H1 (cell line): ENCODE measurements at regions not wholly inside any gene's neighbourhood (a gene's known extent, or its start where the extent isn't known, plus 50 kb on each side); places are given as distances from the start of the nearest gene placed in this dataset.

Source experiments
- CTCF ChIA-PET: fragments of 300-600 bp; sonication (Branson Sonifier 250); formaldehyde crosslinking; loops from one replicate; lab custom pipeline; 2021; ENCODE audit not compliant: partially characterized antibody; lab: Charles Lee
- POLR2A ChIA-PET: fragments of 300-600 bp; sonication (Branson Sonifier 250); formaldehyde crosslinking; loops from one replicate; lab custom pipeline; 2021; ENCODE audit warnings: inconsistent platforms; ENCODE audit not compliant: partially characterized antibody; lab: Charles Lee
- DNase-seq, 2 experiments: peaks; one replicate each; pipeline versions ENCODE4 v3.0.0 to v3.0.0-alpha.2; 2010 to 2022; ENCODE audit warnings: low spot score in 2 of 2, low read depth in 1 of 2, mixed read lengths in 1 of 2
- FAIRE-seq: peaks from 2 replicates; lab custom pipeline; 2011; peaks lifted over from hg19 to GRCh38; lab: Jason Lieb, UNC
- H2AFZ ChIP-seq: 2 replicates; pipeline ENCODE4 v1.8.1; 2012; ENCODE audit warnings: low read length, inconsistent platforms
- H2AK5ac ChIP-seq: 2 replicates; pipeline ENCODE4 v1.6.1; 2013; ENCODE audit warnings: low read depth, low read length
- H2BK120ac ChIP-seq: replicated peaks from 2 replicates; pipeline ENCODE3; 2013; ENCODE audit warnings: low read depth, low read length, inconsistent platforms
- H2BK12ac ChIP-seq: 2 replicates; pipeline ENCODE4 v1.6.1; 2013; ENCODE audit warnings: low read depth, low read length
- H2BK15ac ChIP-seq: 2 replicates; pipeline ENCODE4 v1.6.1; 2013; ENCODE audit warnings: low read length
- H2BK20ac ChIP-seq: 2 replicates; pipeline ENCODE4 v1.6.1; 2013; ENCODE audit warnings: low read length
- H2BK5ac ChIP-seq: 2 replicates; pipeline ENCODE4 v1.6.1; 2013; ENCODE audit warnings: low read depth, low read length
- H3K14ac ChIP-seq: 2 replicates; pipeline ENCODE4 v1.6.1; 2013; ENCODE audit warnings: inconsistent platforms; ENCODE audit not compliant: insufficient read length
- H3K18ac ChIP-seq: 2 replicates; pipeline ENCODE4 v1.6.1; 2013; ENCODE audit warnings: low read length; ENCODE audit errors: extremely low read depth
- H3K23ac ChIP-seq: 2 replicates; pipeline ENCODE4 v1.6.1; 2013; ENCODE audit warnings: inconsistent platforms; ENCODE audit not compliant: insufficient read length
- H3K23me2 ChIP-seq: 2 replicates; pipeline ENCODE4 v1.6.1; 2013; ENCODE audit warnings: low read depth, low read length
- H3K27ac ChIP-seq: 2 replicates; pipeline ENCODE4 v1.6.1; 2011; ENCODE audit warnings: low read depth, low read length, inconsistent platforms
- H3K27me3 ChIP-seq, 4 experiments: replicated peaks in 1 of 4; 1 replicate in 1 of 4; 2 replicates in 3 of 4; pipeline versions ENCODE4 v1.6.1 to v1.8.1; 2011 to 2013; ENCODE audit warnings: low read length in 3 of 4, mild to moderate bottlenecking in 3 of 4, inconsistent platforms in 2 of 4, mixed read lengths in 2 of 4, moderate library complexity in 1 of 4; ENCODE audit not compliant: control insufficient read depth in 3 of 4, insufficient read depth in 3 of 4; ENCODE audit errors: extremely low read depth in 1 of 4
- H3K36me3 ChIP-seq, 4 experiments: 2 replicates each; pipeline versions ENCODE4 v1.6.1 to v1.8.1; 2011 to 2013; ENCODE audit warnings: mild to moderate bottlenecking in 4 of 4, low read length in 3 of 4, moderate library complexity in 2 of 4, control low read depth in 1 of 4, inconsistent platforms in 1 of 4; ENCODE audit not compliant: insufficient read depth in 4 of 4, control insufficient read depth in 2 of 4
- H3K4ac ChIP-seq: replicated peaks from 2 replicates; pipeline ENCODE3; 2013; ENCODE audit warnings: low read length, low read depth, mixed read lengths, inconsistent platforms; ENCODE audit not compliant: insufficient read length
- H3K4me1 ChIP-seq, 4 experiments: replicated peaks in 1 of 4; 1 replicate in 1 of 4; 2 replicates in 3 of 4; pipeline versions ENCODE4 v1.6.1 to v1.8.1; 2011 to 2013; ENCODE audit warnings: low read length in 3 of 4, inconsistent platforms in 2 of 4, mixed read lengths in 1 of 4; ENCODE audit not compliant: insufficient read depth in 4 of 4, control insufficient read depth in 3 of 4
- H3K4me2 ChIP-seq, 2 experiments: 2 replicates each; pipeline versions ENCODE4 v1.6.1 to v1.8.1; 2011 to 2013; ENCODE audit warnings: low read depth in 2 of 2, low read length in 2 of 2, control low read depth in 1 of 2, inconsistent platforms in 1 of 2, mild to moderate bottlenecking in 1 of 2; ENCODE audit not compliant: insufficient read depth in 1 of 2
- H3K4me3 ChIP-seq, 4 experiments: fragments of 200-600, 300-600 bp in 1 of 4; sonication (generic), shearing (Covaris generic), sonication (Bioruptor Twin) in 1 of 4; 2 replicates each; pipeline versions ENCODE4 v1.5.1 to v1.8.1; 2011 to 2016; ENCODE audit warnings: low read length in 4 of 4, low read depth in 3 of 4, control low read depth in 2 of 4, inconsistent platforms in 2 of 4, mild to moderate bottlenecking in 2 of 4, mixed read lengths in 1 of 4, moderate library complexity in 1 of 4; ENCODE audit not compliant: insufficient read depth in 2 of 4; ENCODE audit errors: extremely low read depth in 1 of 4
- H3K56ac ChIP-seq: replicated peaks from 2 replicates; pipeline ENCODE3; 2013; ENCODE audit warnings: low read depth, mild to moderate bottlenecking, mixed read lengths, low read length, inconsistent platforms; ENCODE audit not compliant: insufficient read length
- H3K79me1 ChIP-seq: 2 replicates; pipeline ENCODE4 v1.6.1; 2013; ENCODE audit warnings: low read depth, low read length, control low read depth
- H3K79me2 ChIP-seq, 2 experiments: 2 replicates each; pipeline versions ENCODE4 v1.6.1 to v1.8.1; 2012 to 2013; ENCODE audit warnings: low read length in 2 of 2, mild to moderate bottlenecking in 2 of 2, inconsistent platforms in 1 of 2; ENCODE audit not compliant: insufficient read depth in 2 of 2, control insufficient read depth in 1 of 2
- H3K9ac ChIP-seq, 4 experiments: replicated peaks in 1 of 4; 1 replicate in 1 of 4; 2 replicates in 3 of 4; pipeline versions ENCODE4 v1.6.1 to v1.8.1; 2011 to 2013; ENCODE audit warnings: low read depth in 3 of 4, low read length in 3 of 4, control low read depth in 2 of 4, mild to moderate bottlenecking in 2 of 4, moderate library complexity in 2 of 4, inconsistent platforms in 1 of 4; ENCODE audit errors: extremely low read depth in 1 of 4
- H3K9me3 ChIP-seq, 2 experiments: 2 replicates each; pipeline versions ENCODE4 v1.6.1 to v1.8.1; 2012 to 2013; ENCODE audit warnings: mild to moderate bottlenecking in 2 of 2, moderate library complexity in 2 of 2, control low read depth in 1 of 2, inconsistent platforms in 1 of 2, low read depth in 1 of 2, low read length in 1 of 2, mixed read lengths in 1 of 2; ENCODE audit not compliant: insufficient read depth in 2 of 2
- H4K20me1 ChIP-seq, 2 experiments: replicated peaks in 1 of 2; 2 replicates each; pipeline versions ENCODE3 to v1.8.1; 2011 to 2013; ENCODE audit warnings: inconsistent platforms in 2 of 2, low read length in 2 of 2, mild to moderate bottlenecking in 1 of 2; ENCODE audit not compliant: insufficient read depth in 2 of 2, control insufficient read depth in 1 of 2
- H4K5ac ChIP-seq: 2 replicates; pipeline ENCODE4 v1.6.1; 2013; ENCODE audit warnings: low read length, low read depth, mixed read lengths, inconsistent platforms; ENCODE audit not compliant: insufficient read length
- H4K8ac ChIP-seq: 2 replicates; pipeline ENCODE4 v1.8.0; 2013; ENCODE audit warnings: mild to moderate bottlenecking, moderate library complexity, low read length, inconsistent platforms; ENCODE audit not compliant: insufficient read depth; ENCODE audit errors: extremely low read depth
- H4K91ac ChIP-seq: replicated peaks from 2 replicates; pipeline ENCODE3; 2013; ENCODE audit warnings: low read length, mixed read lengths, inconsistent platforms; ENCODE audit not compliant: insufficient read length
- ASH2L ChIP-seq: fragments of 200-600, 300-600 bp; sonication (generic); IDR thresholded peaks from one replicate; pipeline ENCODE4 v1.7.1; 2017; ENCODE audit warnings: low read length
- GABPA ChIP-seq: IDR thresholded peaks from 2 replicates; pipeline ENCODE4 v1.6.1; 2011; ENCODE audit warnings: mild to moderate bottlenecking, low read length, moderate library complexity, borderline replicate concordance; ENCODE audit not compliant: insufficient read depth
- HDAC6 ChIP-seq: IDR thresholded peaks from one replicate; pipeline ENCODE4 v1.7.1; 2012; ENCODE audit warnings: low read depth, mild to moderate bottlenecking, inconsistent platforms, low read length, moderate library complexity
- MAX ChIP-seq: IDR thresholded peaks from 2 replicates; pipeline ENCODE4 v1.6.1; 2012; ENCODE audit warnings: inconsistent platforms
- NANOG ChIP-seq: IDR thresholded peaks from 2 replicates; pipeline ENCODE4 v1.6.1; 2011; ENCODE audit warnings: low read length, low read depth, mild to moderate bottlenecking, inconsistent platforms; ENCODE audit not compliant: insufficient read depth, poor library complexity, severe bottlenecking
- POLR2A ChIP-seq, 2 experiments: IDR thresholded peaks; 1 replicate in 1 of 2; 2 replicates in 1 of 2; pipeline ENCODE4 v1.6.1; 2011; ENCODE audit warnings: low read depth in 2 of 2, low read length in 2 of 2, mild to moderate bottlenecking in 2 of 2; ENCODE audit errors: control extremely low read depth in 1 of 2
- RAD21 ChIP-seq, 2 experiments: IDR thresholded peaks in 1 of 2; conservative IDR thresholded peaks in 1 of 2; 2 replicates each; pipeline ENCODE4 v1.6.1; 2011; ENCODE audit warnings: low read depth in 2 of 2, low read length in 2 of 2, improper control_type of control experiment in 1 of 2, inconsistent platforms in 1 of 2, mild to moderate bottlenecking in 1 of 2, moderate library complexity in 1 of 2
- RXRA ChIP-seq: IDR thresholded peaks from 2 replicates; pipeline ENCODE4 v1.6.1; 2011; ENCODE audit warnings: low read depth, mild to moderate bottlenecking, low read length, moderate library complexity; ENCODE audit not compliant: insufficient read depth
- SUZ12 ChIP-seq: fragments of 200-600 bp; sonication (generic); IDR thresholded peaks from 2 replicates; pipeline ENCODE4 v1.6.1; 2012; ENCODE audit warnings: mild to moderate bottlenecking, inconsistent platforms, low read length, moderate library complexity, mixed read lengths
- TAF1 ChIP-seq: IDR thresholded peaks from 2 replicates; pipeline ENCODE4 v1.6.1; 2011; ENCODE audit warnings: mild to moderate bottlenecking, low read depth, low read length
- TAF7 ChIP-seq: optimal IDR thresholded peaks from 2 replicates; pipeline ENCODE3; 2011; ENCODE audit warnings: low read depth, mild to moderate bottlenecking, inconsistent platforms, low read length, moderate library complexity, borderline replicate concordance
- TEAD4 ChIP-seq: IDR thresholded peaks from 2 replicates; pipeline ENCODE4 v1.6.1; 2012; ENCODE audit warnings: low read depth, low read length, inconsistent platforms, mixed read lengths
- WGBS, 2 experiments: shearing (Covaris generic) in 1 of 2; methylation state at CpG; one replicate each; pipeline versions ENCODE4 v1.1.6 to v1.1.7; 2013 to 2015; ENCODE audit warnings: low lambda C conversion rate in 2 of 2, mixed read lengths in 2 of 2, inconsistent platforms in 1 of 2, low coverage in 1 of 2, missing lambda C conversion rate in 1 of 2; ENCODE audit not compliant: insufficient replicate concordance in 2 of 2, insufficient coverage in 1 of 2, insufficient read length in 1 of 2; ENCODE audit errors: extremely low coverage in 1 of 2, missing lambda C conversion rate in 1 of 2; 5-methylcytosine and 5-hydroxymethylcytosine counted together
- TF ChIP-seq, protein P1 (sequence below): IDR thresholded peaks from 2 replicates; pipeline ENCODE4 v1.6.1; 2011; ENCODE audit warnings: low read length, improper control_type of control experiment

DNA sequence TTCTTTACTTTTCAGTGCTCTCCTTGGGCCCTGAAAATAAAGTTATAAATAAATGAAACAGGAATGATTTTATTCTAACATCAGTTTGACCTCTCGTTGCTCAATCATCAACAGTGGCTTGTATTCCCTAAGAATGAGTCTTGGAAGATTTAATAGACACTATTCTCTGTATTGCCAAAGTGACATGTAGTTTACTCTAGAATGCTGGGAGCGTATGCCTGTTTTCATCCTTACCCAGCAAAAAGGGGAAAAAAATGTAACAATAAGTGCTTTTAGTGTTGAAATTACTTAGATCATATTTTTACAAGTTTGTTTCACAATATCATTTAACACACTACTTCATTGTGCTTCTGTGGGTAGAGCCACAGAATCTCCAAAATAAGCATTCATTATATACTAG is 240.6 kb upstream of the CWC22 start:
- H3K4ac ChIP-seq, result no peak overlapping the region
- no peak overlapping the region for H2BK12ac ChIP-seq
- H2BK5ac ChIP-seq, result no peak overlapping the region
- no peak overlapping the region for H3K23ac ChIP-seq
- ChIA-PET POLR2A (no interaction called here), CTCF (no interaction called here)
- no peaks in the 10 kb centered on the region for H3K23me2 ChIP-seq
- FAIRE-seq (no peak), DNase-seq (no peak)
- H3K36me3 ChIP-seq, result no peaks in the 10 kb centered on the region
- no peak overlapping the region for H3K4me2 ChIP-seq
- H4K8ac ChIP-seq, result no peak overlapping the region
- no peak overlapping the region for H3K9ac ChIP-seq
- WGBS, 2 experiments, result 93% methylated on average over 2 of the region's 2 CpGs; no CpG with 5 or more reads in 1 of the 2 experiments
- no peak overlapping the region for H3K18ac ChIP-seq
- H2AK5ac ChIP-seq, result no peak overlapping the region
- H4K5ac ChIP-seq, result no peak overlapping the region
- H3K79me2 ChIP-seq, result no peaks in the 10 kb centered on the region
- no peaks in the 10 kb centered on the region for H3K27me3 ChIP-seq
- H2BK15ac ChIP-seq, result no peak overlapping the region
- H3K4me1 ChIP-seq, result no peaks in the 10 kb centered on the region
- no peak overlapping the region for H3K27ac ChIP-seq
- no peak overlapping the region for H3K4me3 ChIP-seq
- no peak overlapping the region for H3K14ac ChIP-seq
- H4K91ac ChIP-seq, result no peak overlapping the region
- H2BK20ac ChIP-seq, result no peak overlapping the region
- H2AFZ ChIP-seq, result no peak overlapping the region
- H3K56ac ChIP-seq, result no peak overlapping the region
- H3K79me1 ChIP-seq, result no peaks in the 10 kb centered on the region
- H4K20me1 ChIP-seq, result no peaks in the 10 kb centered on the region
- no peaks in the 10 kb centered on the region for H3K9me3 ChIP-seq
- TF ChIP-seq ASH2L (no peak), MAX (no peak), TEAD4 (no peak), RAD21 (IDR thresholded peaks at IDR 0.05 in 1 of 2, conservative IDR thresholded peaks at IDR 0.05 in 1 of 2; ENCODE audit: low read depth in 2 of 2, low read length in 2 of 2) (no peak), POLR2A (IDR thresholded peaks at IDR 0.05; ENCODE audit: control extremely low read depth in 1 of 2, low read depth in 2 of 2, low read length in 2 of 2) (no peak), TAF7 (no peak), NANOG (no peak), GABPA (no peak), SUZ12 (no peak), HDAC6 (no peak), TAF1 (no peak), RXRA (no peak)
- TF ChIP-seq, protein P1, sequence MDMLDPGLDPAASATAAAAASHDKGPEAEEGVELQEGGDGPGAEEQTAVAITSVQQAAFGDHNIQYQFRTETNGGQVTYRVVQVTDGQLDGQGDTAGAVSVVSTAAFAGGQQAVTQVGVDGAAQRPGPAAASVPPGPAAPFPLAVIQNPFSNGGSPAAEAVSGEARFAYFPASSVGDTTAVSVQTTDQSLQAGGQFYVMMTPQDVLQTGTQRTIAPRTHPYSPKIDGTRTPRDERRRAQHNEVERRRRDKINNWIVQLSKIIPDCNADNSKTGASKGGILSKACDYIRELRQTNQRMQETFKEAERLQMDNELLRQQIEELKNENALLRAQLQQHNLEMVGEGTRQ, result no peak
- H2BK120ac ChIP-seq, result no peak overlapping the region
